GM21528 (cell line): ENCODE measurements at regions not wholly inside any gene's neighbourhood (a gene's known extent, or its start where the extent isn't known, plus 50 kb on each side); places are given as distances from the start of the nearest gene placed in this dataset.

Experiments
- ATAC-seq: cut with Tn5 transposase; IDR thresholded peaks from one replicate; pipeline ENCODE4 v1.9.1; 2021; ENCODE audit warnings: mild to moderate bottlenecking, moderate library complexity; ENCODE audit not compliant: unreplicated experiment, low FRiP score

GRCh38 chr5:2012885-2013284 is 130.2 kb upstream of the IRX4 start:
- ATAC-seq, result no peak

- no peak for ATAC-seq
Measured at GRCh38 chr5:2011481-2012411, 129.0 kb upstream of the IRX4 start.

- no peak for ATAC-seq
Measured at GRCh38 chr5:2010940-2011339, 128.2 kb upstream of the IRX4 start.

- no peak for ATAC-seq
Measured at GRCh38 chr5:2009986-2010914, 127.5 kb upstream of the IRX4 start.

- ATAC-seq, result no peak
Measured at GRCh38 chr5:2008851-2009629, 126.3 kb upstream of the IRX4 start.

GRCh38 chr5:2007878-2008501 is 125.3 kb upstream of the IRX4 start:
- no peak for ATAC-seq

GRCh38 chr5:2007496-2007877 is 124.8 kb upstream of the IRX4 start:
- ATAC-seq, result no peak

- ATAC-seq, result no peak
Measured at GRCh38 chr5:2006971-2007291, 124.2 kb upstream of the IRX4 start.

- ATAC-seq, result no peak
Measured at GRCh38 chr5:2006193-2006970, 123.7 kb upstream of the IRX4 start.

- no peak for ATAC-seq
Measured at GRCh38 chr5:2005101-2006041, 122.6 kb upstream of the IRX4 start.

- ATAC-seq, result no peak
Measured at GRCh38 chr5:2003690-2004365, 121.1 kb upstream of the IRX4 start.

- no peak for ATAC-seq
Measured at GRCh38 chr5:2003206-2003605, 120.5 kb upstream of the IRX4 start.

- ATAC-seq, result no peak
Measured at GRCh38 chr5:2001300-2001699, 118.6 kb upstream of the IRX4 start.

GRCh38 chr5:2000591-2000990 is 117.9 kb upstream of the IRX4 start:
- no peak for ATAC-seq

- ATAC-seq, result no peak
Measured at GRCh38 chr5:1999794-2000193, 117.1 kb upstream of the IRX4 start.

- ATAC-seq, result no peak
Measured at GRCh38 chr5:1998716-1999317, 116.1 kb upstream of the IRX4 start.

GRCh38 chr5:1998348-1998669 is 115.6 kb upstream of the IRX4 start:
- no peak for ATAC-seq
